ENCODE measurements at regions not wholly inside any gene's neighbourhood (a gene's known extent, or its start where the extent isn't known, plus 50 kb on each side); places are given as distances from the start of the nearest gene placed in this dataset.

GRCh38 chr9:103574056-103574455 lies 520.1 kb upstream of the SMC2 start:
- TF ChIP-seq EZH2 (IDR thresholded peaks at IDR 0.05): no peak
- TF ChIP-seq CBX3 (IDR thresholded peaks at IDR 0.05; ENCODE audit: low read depth): no peak
- no peak for TF ChIP-seq POLR2A (IDR thresholded peaks at IDR 0.05; ENCODE audit: borderline replicate concordance, extremely low read depth, insufficient read depth, insufficient read length)
- TF ChIP-seq, protein P1, sequence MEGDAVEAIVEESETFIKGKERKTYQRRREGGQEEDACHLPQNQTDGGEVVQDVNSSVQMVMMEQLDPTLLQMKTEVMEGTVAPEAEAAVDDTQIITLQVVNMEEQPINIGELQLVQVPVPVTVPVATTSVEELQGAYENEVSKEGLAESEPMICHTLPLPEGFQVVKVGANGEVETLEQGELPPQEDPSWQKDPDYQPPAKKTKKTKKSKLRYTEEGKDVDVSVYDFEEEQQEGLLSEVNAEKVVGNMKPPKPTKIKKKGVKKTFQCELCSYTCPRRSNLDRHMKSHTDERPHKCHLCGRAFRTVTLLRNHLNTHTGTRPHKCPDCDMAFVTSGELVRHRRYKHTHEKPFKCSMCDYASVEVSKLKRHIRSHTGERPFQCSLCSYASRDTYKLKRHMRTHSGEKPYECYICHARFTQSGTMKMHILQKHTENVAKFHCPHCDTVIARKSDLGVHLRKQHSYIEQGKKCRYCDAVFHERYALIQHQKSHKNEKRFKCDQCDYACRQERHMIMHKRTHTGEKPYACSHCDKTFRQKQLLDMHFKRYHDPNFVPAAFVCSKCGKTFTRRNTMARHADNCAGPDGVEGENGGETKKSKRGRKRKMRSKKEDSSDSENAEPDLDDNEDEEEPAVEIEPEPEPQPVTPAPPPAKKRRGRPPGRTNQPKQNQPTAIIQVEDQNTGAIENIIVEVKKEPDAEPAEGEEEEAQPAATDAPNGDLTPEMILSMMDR (IDR thresholded peaks at IDR 0.05 in 2 of 3, conservative IDR thresholded peaks at IDR 0.05 in 1 of 3; ENCODE audit: borderline replicate concordance in 1 of 3, insufficient read depth in 1 of 3, low read depth in 2 of 3, low read length in 2 of 3): no peak
- TF ChIP-seq ZNF274 (IDR thresholded peaks at IDR 0.05; ENCODE audit: low read depth, low read length): no peak
- TF ChIP-seq POLR2AphosphoS5 (IDR thresholded peaks at IDR 0.05; ENCODE audit: low read depth, low read length): no peak
- no peak for TF ChIP-seq ZBTB33 (IDR thresholded peaks at IDR 0.05; ENCODE audit: extremely low read depth, insufficient replicate concordance, low read length)
- TF ChIP-seq MAX (IDR thresholded peaks at IDR 0.05): no peak
- TF ChIP-seq, protein P2, sequence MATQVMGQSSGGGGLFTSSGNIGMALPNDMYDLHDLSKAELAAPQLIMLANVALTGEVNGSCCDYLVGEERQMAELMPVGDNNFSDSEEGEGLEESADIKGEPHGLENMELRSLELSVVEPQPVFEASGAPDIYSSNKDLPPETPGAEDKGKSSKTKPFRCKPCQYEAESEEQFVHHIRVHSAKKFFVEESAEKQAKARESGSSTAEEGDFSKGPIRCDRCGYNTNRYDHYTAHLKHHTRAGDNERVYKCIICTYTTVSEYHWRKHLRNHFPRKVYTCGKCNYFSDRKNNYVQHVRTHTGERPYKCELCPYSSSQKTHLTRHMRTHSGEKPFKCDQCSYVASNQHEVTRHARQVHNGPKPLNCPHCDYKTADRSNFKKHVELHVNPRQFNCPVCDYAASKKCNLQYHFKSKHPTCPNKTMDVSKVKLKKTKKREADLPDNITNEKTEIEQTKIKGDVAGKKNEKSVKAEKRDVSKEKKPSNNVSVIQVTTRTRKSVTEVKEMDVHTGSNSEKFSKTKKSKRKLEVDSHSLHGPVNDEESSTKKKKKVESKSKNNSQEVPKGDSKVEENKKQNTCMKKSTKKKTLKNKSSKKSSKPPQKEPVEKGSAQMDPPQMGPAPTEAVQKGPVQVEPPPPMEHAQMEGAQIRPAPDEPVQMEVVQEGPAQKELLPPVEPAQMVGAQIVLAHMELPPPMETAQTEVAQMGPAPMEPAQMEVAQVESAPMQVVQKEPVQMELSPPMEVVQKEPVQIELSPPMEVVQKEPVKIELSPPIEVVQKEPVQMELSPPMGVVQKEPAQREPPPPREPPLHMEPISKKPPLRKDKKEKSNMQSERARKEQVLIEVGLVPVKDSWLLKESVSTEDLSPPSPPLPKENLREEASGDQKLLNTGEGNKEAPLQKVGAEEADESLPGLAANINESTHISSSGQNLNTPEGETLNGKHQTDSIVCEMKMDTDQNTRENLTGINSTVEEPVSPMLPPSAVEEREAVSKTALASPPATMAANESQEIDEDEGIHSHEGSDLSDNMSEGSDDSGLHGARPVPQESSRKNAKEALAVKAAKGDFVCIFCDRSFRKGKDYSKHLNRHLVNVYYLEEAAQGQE (IDR thresholded peaks at IDR 0.05; ENCODE audit: low read depth): no peak
- TF ChIP-seq SP1 (IDR thresholded peaks at IDR 0.05; ENCODE audit: low read depth): no peak
- TF ChIP-seq TCF7L2 (IDR thresholded peaks at IDR 0.05; ENCODE audit: borderline replicate concordance, extremely low read depth, insufficient read depth, insufficient read length): no peak
- no peak for TF ChIP-seq SIN3A (IDR thresholded peaks at IDR 0.05; ENCODE audit: low read depth)
- TF ChIP-seq SRF (IDR thresholded peaks at IDR 0.05; ENCODE audit: low read depth): no peak
- TF ChIP-seq, protein P3, sequence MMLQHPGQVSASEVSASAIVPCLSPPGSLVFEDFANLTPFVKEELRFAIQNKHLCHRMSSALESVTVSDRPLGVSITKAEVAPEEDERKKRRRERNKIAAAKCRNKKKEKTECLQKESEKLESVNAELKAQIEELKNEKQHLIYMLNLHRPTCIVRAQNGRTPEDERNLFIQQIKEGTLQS (IDR thresholded peaks at IDR 0.05): no peak
